Fibroblast of villous mesenchyme (primary cell): ENCODE measurements at regions not wholly inside any gene's neighbourhood (a gene's known extent, or its start where the extent isn't known, plus 50 kb on each side); places are given as distances from the start of the nearest gene placed in this dataset.

Experiments
- DNase-seq: peaks from one replicate; pipeline ENCODE4 v3.0.0-alpha.2; 2010; ENCODE audit warnings: low read depth
- H3K4me3 ChIP-seq: 2 replicates; pipeline ENCODE4 v1.5.1; 2011; ENCODE audit warnings: low read depth, mild to moderate bottlenecking, low read length
- TF ChIP-seq, protein P1 (sequence below): IDR thresholded peaks from 2 replicates; pipeline ENCODE4 v1.5.1; 2012; ENCODE audit warnings: low read depth, mild to moderate bottlenecking, low read length; ENCODE audit not compliant: insufficient read depth

- no peak overlapping the region for H3K4me3 ChIP-seq
- no peak for DNase-seq
- TF ChIP-seq, protein P1, sequence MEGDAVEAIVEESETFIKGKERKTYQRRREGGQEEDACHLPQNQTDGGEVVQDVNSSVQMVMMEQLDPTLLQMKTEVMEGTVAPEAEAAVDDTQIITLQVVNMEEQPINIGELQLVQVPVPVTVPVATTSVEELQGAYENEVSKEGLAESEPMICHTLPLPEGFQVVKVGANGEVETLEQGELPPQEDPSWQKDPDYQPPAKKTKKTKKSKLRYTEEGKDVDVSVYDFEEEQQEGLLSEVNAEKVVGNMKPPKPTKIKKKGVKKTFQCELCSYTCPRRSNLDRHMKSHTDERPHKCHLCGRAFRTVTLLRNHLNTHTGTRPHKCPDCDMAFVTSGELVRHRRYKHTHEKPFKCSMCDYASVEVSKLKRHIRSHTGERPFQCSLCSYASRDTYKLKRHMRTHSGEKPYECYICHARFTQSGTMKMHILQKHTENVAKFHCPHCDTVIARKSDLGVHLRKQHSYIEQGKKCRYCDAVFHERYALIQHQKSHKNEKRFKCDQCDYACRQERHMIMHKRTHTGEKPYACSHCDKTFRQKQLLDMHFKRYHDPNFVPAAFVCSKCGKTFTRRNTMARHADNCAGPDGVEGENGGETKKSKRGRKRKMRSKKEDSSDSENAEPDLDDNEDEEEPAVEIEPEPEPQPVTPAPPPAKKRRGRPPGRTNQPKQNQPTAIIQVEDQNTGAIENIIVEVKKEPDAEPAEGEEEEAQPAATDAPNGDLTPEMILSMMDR, result no peak
These were observed 55.1 kb downstream of the MRPL36 start for GRCh38 chr5:1744393-1745122.

DNA sequence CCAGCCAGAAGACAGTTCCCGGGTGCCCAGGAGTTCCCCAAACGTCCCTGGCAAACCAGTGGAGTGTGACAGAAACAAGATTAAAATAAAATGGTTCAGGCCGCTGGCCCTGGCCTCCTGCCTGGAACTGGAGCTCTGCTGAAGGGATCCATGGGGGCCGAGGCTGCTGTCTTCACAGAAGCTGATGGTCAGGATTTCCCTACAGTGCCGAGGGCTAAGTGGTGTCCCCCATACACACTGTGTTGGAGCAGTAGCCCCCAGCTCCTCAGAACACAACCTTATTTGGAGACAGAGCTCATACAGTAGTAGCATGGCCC, 55.9 kb downstream of the MRPL36 start:
- DNase-seq, result no peak
- TF ChIP-seq, protein P1, result no peak
- H3K4me3 ChIP-seq, result no peak overlapping the region

- H3K4me3 ChIP-seq, result no peak overlapping the region
- DNase-seq, result no peak
- TF ChIP-seq, protein P1, result no peak
These were observed 56.4 kb downstream of the MRPL36 start for GRCh38 chr5:1743061-1743768.

GRCh38 chr5:1737790-1738405, 61.7 kb downstream of the MRPL36 start:
- peak; percentile 26 for DNase-seq
- no peak overlapping the region for H3K4me3 ChIP-seq
- TF ChIP-seq, protein P1, result peak; percentile 75

DNA sequence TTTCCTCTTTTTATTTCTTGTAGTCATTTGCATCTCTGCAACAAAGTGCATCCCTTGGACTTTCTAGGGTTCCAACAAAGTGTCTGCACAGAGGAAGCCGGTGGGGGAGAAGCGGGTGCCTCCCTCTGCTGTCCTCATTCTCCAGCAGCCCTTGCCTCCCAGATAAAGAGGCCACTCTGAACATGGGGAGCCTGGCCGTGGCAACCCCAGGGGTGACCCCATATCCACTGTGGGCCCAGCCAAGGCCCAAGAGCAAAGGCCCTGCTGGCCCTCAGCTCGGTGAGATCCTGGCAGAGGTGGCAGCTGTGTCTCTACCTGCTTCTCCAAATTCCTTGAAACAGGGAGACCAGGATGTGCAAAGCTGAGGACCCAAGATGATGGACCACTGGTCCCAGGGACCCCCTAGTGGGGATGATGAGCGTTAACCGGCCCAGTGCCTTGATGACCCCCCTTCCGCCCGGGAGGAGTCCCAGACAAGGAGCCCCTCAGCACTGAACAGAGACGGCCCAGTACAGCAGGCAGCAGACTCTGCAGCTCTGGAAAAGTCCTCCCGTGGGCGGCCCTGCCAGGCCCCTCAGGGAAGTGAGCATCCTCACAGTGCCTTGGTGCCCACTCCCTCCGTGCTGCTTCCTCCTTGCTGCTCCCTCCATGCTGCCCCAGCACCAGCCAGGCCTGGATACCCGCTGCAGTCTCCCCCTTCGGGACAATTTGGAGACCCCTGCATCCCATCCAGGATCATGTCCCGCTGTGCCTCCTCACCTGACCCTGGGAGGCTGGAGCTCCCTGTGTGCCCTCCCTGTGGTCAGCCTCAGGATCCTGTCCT, 62.5 kb downstream of the MRPL36 start:
- TF ChIP-seq, protein P1, result peak; percentile 2
- DNase-seq, result no peak

DNA sequence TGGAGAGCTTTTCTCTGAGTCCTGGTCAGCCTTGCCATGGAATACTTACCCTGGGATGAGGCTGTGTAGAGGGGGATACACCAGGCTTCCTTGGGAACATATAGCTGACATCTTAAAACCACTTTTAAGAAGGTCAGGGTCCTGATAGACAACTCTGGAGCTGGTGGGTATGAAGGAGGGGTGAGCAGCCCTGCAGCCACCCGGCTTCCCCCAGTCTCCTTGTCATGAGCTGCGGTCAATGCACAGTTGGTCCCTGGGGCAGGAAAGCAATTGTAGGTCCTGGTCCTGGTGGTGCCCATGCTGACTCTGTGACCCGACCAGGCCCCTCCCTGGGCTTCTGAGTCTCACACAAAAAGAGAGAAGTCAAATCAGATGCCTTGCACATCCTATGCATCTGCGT, 63.6 kb downstream of the MRPL36 start:
- no peak for DNase-seq
- H3K4me3 ChIP-seq, result no peak overlapping the region
- TF ChIP-seq, protein P1, result no peak

More for the DNA sequence above, 62.5 kb downstream of the MRPL36 start:
- no peak overlapping the region for H3K4me3 ChIP-seq
